A549 (cell line): ENCODE measurements at regions not wholly inside any gene's neighbourhood (a gene's known extent, or its start where the extent isn't known, plus 50 kb on each side); places are given as distances from the start of the nearest gene placed in this dataset.

ENCODE experiments used
- BHLHE40 ChIP-seq: IDR thresholded peaks from 2 replicates; pipeline ENCODE4 v1.6.1; 2012; ENCODE audit warnings: low read depth, low read length, inconsistent platforms
- CBX2 ChIP-seq: fragments of 200-600 bp; sonication (generic); IDR thresholded peaks from 2 replicates; pipeline ENCODE4 v1.6.1; 2016; ENCODE audit warnings: low read depth, mild to moderate bottlenecking, borderline replicate concordance
- EP300 ChIP-seq, 2 experiments: fragments of >200 bp; sonication (Bioruptor Twin); formaldehyde crosslinking; IDR thresholded peaks; 2 replicates in 1 of 2; 3 replicates in 1 of 2; pipeline ENCODE4 v1.6.1; 2016 to 2017
- JUN ChIP-seq, 2 experiments: fragments of >200 bp; sonication (Bioruptor Twin); formaldehyde crosslinking; IDR thresholded peaks; 2 replicates in 1 of 2; 3 replicates in 1 of 2; pipeline ENCODE4 v1.6.1; 2016 to 2017
- NFE2L2 ChIP-seq: fragments of 150-350 bp; conservative IDR thresholded peaks from 2 replicates; pipeline ENCODE4 v1.6.1; 2014; ENCODE audit warnings: low read length
- POLR2A ChIP-seq: IDR thresholded peaks from 2 replicates; pipeline ENCODE4 v1.6.1; 2012; ENCODE audit warnings: mild to moderate bottlenecking, low read length
- RCOR1 ChIP-seq: fragments of 150-350 bp; IDR thresholded peaks from 2 replicates; pipeline ENCODE4 v1.6.1; 2014; ENCODE audit warnings: antibody characterized with exemption, low read length, low read depth
- SREBF2 ChIP-seq: fragments of 450-650 bp; IDR thresholded peaks from 2 replicates; pipeline ENCODE4 v1.6.1; 2014; ENCODE audit warnings: mild to moderate bottlenecking, moderate library complexity
- TP53 ChIP-seq: fragments of 250-450 bp; sonication (Bioruptor Pico); IDR thresholded peaks from 2 replicates; pipeline ENCODE4 v1.5.0; 2021; ENCODE audit warnings: mild to moderate bottlenecking, moderate library complexity
- TF ChIP-seq, protein P1 (sequence below): fragments of >200 bp; sonication (Bioruptor Twin); formaldehyde crosslinking; IDR thresholded peaks from 3 replicates; pipeline ENCODE4 v1.5.1; 2016
- TF ChIP-seq, protein P2 (sequence below): IDR thresholded peaks from 2 replicates; pipeline ENCODE4 v1.6.1; 2012; ENCODE audit warnings: low read depth, borderline replicate concordance
- TF ChIP-seq, protein P3 (sequence below): fragments of 450-650 bp; IDR thresholded peaks from 2 replicates; pipeline ENCODE4 v1.6.1; 2014; ENCODE audit warnings: antibody characterized with exemption

DNA sequence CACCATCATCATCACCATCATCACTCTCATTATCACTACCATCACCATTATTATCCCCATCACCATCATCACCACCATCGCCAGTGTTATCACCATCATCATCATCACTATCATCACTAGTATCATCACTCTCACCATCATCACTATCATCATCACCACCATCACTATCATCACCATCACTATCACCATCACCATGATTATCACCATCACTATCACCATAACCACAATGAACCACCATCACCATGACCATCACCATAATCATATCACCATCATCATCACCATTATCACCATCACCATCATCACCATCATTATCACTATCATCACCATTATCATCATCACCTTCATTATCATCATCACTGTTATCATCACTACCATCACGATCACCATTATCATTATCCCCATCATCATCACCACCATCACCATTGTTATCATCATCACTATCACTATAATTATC lies 326.7 kb downstream of the BRD1 start:
- TF ChIP-seq SREBF2 (no peak), NFE2L2 (no peak), BHLHE40 (no peak), POLR2A (no peak), EP300 (IDR thresholded peaks at IDR 0.05) (no peak), JUN (IDR thresholded peaks at IDR 0.05) (no peak), RCOR1 (no peak), CBX2 (no peak), TP53 (CRISPR knock-in tag) (no peak)
- TF ChIP-seq, protein P1, sequence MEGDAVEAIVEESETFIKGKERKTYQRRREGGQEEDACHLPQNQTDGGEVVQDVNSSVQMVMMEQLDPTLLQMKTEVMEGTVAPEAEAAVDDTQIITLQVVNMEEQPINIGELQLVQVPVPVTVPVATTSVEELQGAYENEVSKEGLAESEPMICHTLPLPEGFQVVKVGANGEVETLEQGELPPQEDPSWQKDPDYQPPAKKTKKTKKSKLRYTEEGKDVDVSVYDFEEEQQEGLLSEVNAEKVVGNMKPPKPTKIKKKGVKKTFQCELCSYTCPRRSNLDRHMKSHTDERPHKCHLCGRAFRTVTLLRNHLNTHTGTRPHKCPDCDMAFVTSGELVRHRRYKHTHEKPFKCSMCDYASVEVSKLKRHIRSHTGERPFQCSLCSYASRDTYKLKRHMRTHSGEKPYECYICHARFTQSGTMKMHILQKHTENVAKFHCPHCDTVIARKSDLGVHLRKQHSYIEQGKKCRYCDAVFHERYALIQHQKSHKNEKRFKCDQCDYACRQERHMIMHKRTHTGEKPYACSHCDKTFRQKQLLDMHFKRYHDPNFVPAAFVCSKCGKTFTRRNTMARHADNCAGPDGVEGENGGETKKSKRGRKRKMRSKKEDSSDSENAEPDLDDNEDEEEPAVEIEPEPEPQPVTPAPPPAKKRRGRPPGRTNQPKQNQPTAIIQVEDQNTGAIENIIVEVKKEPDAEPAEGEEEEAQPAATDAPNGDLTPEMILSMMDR: no peak
- TF ChIP-seq, protein P2, sequence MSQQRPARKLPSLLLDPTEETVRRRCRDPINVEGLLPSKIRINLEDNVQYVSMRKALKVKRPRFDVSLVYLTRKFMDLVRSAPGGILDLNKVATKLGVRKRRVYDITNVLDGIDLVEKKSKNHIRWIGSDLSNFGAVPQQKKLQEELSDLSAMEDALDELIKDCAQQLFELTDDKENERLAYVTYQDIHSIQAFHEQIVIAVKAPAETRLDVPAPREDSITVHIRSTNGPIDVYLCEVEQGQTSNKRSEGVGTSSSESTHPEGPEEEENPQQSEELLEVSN: no peak
- TF ChIP-seq, protein P3, sequence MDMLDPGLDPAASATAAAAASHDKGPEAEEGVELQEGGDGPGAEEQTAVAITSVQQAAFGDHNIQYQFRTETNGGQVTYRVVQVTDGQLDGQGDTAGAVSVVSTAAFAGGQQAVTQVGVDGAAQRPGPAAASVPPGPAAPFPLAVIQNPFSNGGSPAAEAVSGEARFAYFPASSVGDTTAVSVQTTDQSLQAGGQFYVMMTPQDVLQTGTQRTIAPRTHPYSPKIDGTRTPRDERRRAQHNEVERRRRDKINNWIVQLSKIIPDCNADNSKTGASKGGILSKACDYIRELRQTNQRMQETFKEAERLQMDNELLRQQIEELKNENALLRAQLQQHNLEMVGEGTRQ: no peak
